GM12864 (cell line): ENCODE measurements at regions not wholly inside any gene's neighbourhood (a gene's known extent, or its start where the extent isn't known, plus 50 kb on each side); places are given as distances from the start of the nearest gene placed in this dataset.
"Not testable (repeated sequence)": the region's sequence is repeated elsewhere in the genome, so short reads cannot be mapped to it uniquely, and the experiment has no call there.

Experiments used
- DNase-seq: peaks from one replicate; pipeline ENCODE4 v3.0.0-alpha.2; 2011; ENCODE audit warnings: low read depth
- H3K4me3 ChIP-seq: 2 replicates; pipeline ENCODE4 v1.5.1; 2011; ENCODE audit warnings: mild to moderate bottlenecking, low read depth, low read length, control low read depth
- CTCF ChIP-seq: IDR thresholded peaks from 2 replicates; pipeline ENCODE4 v1.5.1; 2011; ENCODE audit warnings: low read depth, mild to moderate bottlenecking, moderate library complexity, low read length, control low read depth, inconsistent platforms; ENCODE audit errors: missing control alignments

DNA sequence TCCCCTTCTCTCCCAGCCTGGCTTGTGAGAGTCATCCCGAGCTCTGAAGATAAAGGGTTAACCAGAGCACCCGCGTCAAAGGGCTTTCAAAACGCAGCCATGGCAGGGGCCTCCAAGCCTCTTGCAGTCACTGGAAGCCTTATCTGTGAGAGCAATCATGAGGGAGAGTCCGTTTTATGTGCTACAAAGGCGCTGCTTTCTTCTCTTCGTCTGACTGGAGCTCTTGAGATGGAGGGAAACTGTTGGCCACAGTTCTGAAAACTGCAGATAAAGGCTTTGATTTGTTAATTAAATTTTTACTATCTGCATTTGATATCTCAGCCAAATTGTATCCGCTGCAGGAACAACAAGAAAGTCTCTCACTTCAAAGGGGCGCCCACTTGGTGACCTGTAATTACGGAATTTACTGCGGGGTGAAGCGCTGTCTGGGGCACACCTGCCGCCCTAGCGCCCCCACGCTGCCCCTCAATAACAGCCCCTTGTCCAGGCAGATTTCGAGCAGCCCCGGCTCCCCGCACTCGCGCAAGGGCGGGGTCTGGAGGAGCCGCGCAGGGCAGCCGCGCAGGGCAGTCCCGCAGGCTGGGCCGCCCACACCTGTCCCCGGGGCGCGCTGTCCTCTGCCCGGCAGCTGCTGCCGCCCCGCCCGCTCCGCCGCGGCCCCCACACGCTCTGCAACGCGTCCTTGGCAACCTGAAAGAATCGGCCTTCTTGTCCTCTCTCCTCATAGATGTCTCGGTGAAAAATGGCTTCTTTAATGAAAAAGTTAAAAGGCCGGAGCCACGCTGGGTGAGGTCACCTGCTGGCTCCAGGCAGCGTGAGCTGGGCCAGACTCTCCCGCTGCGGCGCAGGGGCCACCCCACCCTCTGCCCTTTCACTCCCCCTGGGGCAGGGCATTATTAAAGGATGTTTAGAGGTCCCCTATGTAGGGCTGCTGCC is 217.9 kb downstream of the VAPA start:
- TF ChIP-seq CTCF: no peak
- DNase-seq: no peak
- no peak overlapping the region for H3K4me3 ChIP-seq

- H3K4me3 ChIP-seq: no peak overlapping the region
- DNase-seq: no peak
- no peak for TF ChIP-seq CTCF
Observed at GRCh38 chr18:10133516-10133915, 219.7 kb downstream of the VAPA start.

- TF ChIP-seq CTCF: no peak
- H3K4me3 ChIP-seq: no peak overlapping the region
- DNase-seq: no peak
Observed at GRCh38 chr18:10134204-10134603, 220.4 kb downstream of the VAPA start.

- not testable (repeated sequence) for DNase-seq, H3K4me3 ChIP-seq
- peak; percentile 5 for TF ChIP-seq CTCF
Observed at GRCh38 chr18:10134749-10135148, 220.9 kb downstream of the VAPA start.

DNA sequence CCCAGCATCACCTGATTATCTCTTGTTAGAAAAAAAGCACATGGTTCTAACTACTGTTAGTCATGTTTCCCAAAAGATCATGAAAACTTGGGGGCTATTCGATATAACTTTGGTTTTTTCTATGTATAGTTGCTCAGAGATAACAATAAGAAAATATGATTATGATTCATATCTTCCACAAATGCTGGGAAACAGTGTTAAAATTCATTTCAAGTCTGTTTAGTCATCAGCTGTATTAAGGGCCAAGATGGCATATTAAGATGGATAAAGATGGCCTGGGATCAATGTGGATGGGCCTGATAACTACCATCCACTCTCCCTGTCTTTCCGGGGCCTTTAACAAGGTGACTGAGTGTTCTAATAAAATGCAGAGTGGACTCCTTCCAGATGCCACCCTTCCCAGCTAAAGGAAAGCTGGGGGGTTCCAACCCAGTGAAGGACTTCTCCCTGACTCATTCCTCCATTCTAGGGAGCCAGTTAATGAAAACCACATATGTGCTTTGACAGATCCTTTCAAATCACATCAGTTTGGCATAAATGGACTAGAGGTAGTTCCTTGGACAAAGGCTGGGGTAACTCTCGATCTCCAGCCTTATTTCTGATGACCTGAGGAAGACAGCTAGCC is 221.6 kb downstream of the VAPA start:
- H3K4me3 ChIP-seq: no peak overlapping the region
- TF ChIP-seq CTCF: no peak

DNA sequence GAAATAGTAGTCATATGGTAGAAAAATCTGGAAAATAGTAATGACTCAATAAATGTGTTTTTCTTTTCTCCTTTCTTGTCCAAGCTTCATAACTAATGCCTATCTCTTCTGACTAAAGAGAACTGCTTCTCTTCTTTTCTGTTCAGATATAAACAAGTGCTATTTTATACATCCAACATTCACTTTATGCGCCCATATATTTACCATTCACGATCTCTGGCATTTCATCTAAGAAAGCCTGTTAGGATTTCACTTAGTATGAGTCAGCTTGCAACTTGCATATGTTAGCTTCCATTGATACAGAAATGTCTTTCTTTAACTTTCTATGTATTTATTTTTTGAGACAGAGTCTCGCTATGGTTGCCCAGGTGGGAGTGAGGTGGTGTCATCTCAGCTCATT is 224.9 kb downstream of the VAPA start:
- TF ChIP-seq CTCF: no peak
- no peak overlapping the region for H3K4me3 ChIP-seq
- DNase-seq: no peak

More for the DNA sequence above, 221.6 kb downstream of the VAPA start:
- no peak for DNase-seq
